ENCODE measurements at regions not wholly inside any gene's neighbourhood (a gene's known extent, or its start where the extent isn't known, plus 50 kb on each side); places are given as distances from the start of the nearest gene placed in this dataset.

- TF ChIP-seq CTCF (conservative IDR thresholded peaks at IDR 0.05 in 1 of 2, IDR thresholded peaks at IDR 0.05 in 1 of 2; ENCODE audit: low read depth in 1 of 2, low read length in 2 of 2) (no peak), EZH2 (IDR thresholded peaks at IDR 0.05; ENCODE audit: low read length, missing control alignments) (no peak)
Observed at GRCh38 chr2:14760169-14760568, 127.7 kb downstream of the LRATD1 start.
